Activated CD4-positive, alpha-beta memory T cell treated with anti-CD3 and anti-CD28 coated beads for 36 hours (primary cell): ENCODE measurements at regions not wholly inside any gene's neighbourhood (a gene's known extent, or its start where the extent isn't known, plus 50 kb on each side); places are given as distances from the start of the nearest gene placed in this dataset.

Experiments used
- CTCF ChIA-PET: fragments of 350-600 bp; sonication (Branson Sonifier 250); formaldehyde crosslinking; loops from one replicate; lab custom pipeline; 2021; ENCODE audit warnings: antibody characterized with exemption, inconsistent platforms; lab: Charles Lee
- POLR2A ChIA-PET: fragments of 350-600 bp; sonication (Branson Sonifier 250); formaldehyde crosslinking; loops from one replicate; lab custom pipeline; 2021; ENCODE audit warnings: antibody characterized with exemption; lab: Charles Lee
- DNase-seq: peaks from one replicate; pipeline ENCODE4 v3.0.0-alpha.2; 2020
- H3K27ac Mint-ChIP-seq: one replicate; pipeline ENCODE4 v1.8.0; 2021; ENCODE audit warnings: mixed read lengths
- H3K27me3 Mint-ChIP-seq: one replicate; pipeline ENCODE4 v1.8.0; 2021; ENCODE audit warnings: mixed read lengths
- H3K36me3 Mint-ChIP-seq: one replicate; pipeline ENCODE4 v1.8.0; 2021; ENCODE audit warnings: mixed read lengths
- H3K4me1 Mint-ChIP-seq: one replicate; pipeline ENCODE4 v1.8.0; 2021; ENCODE audit warnings: low read depth, mixed read lengths
- H3K4me3 Mint-ChIP-seq: one replicate; pipeline ENCODE4 v1.8.0; 2021; ENCODE audit warnings: mild to moderate bottlenecking, mixed read lengths
- H3K9me3 Mint-ChIP-seq: one replicate; pipeline ENCODE4 v1.8.0; 2021; ENCODE audit warnings: mixed read lengths
- intact Hi-C: fragments of 100-400 bp; cut with micrococcal nuclease; formaldehyde crosslinking; loops from one replicate; pipeline ENCODE4 v1.15.1; 2023

- ChIA-PET CTCF (interaction anchor here (0.6 to 2.2 kb wide), 2 partner anchors 113 to 398 kb away, joined by 4 to 14 read pairs; no protein-coding TSS in a partner anchor), POLR2A (no interaction called here)
- Mint-ChIP-seq H3K27ac (no peak overlapping the region), H3K4me1 (no peaks in the 10 kb centered on the region), H3K4me3 (no peak overlapping the region), H3K9me3 (no peaks in the 10 kb centered on the region), H3K36me3 (no peaks in the 10 kb centered on the region), H3K27me3 (peaks cover 10% of the 10 kb centered on the region)
- no peak for DNase-seq
- intact Hi-C loops, result no loop called here
Observed at GRCh38 chr9:91028166-91028827, 226.7 kb downstream of the SYK start.

GRCh38 chr9:91029650-91030361, 228.2 kb downstream of the SYK start:
- DNase-seq, result no peak
- Mint-ChIP-seq H3K4me1 (peaks cover 6% of the 10 kb centered on the region), H3K4me3 (no peak overlapping the region), H3K27me3 (peaks cover 11% of the 10 kb centered on the region), H3K36me3 (no peaks in the 10 kb centered on the region), H3K9me3 (no peaks in the 10 kb centered on the region), H3K27ac (no peak overlapping the region)
- ChIA-PET CTCF (interaction anchor here (0.6 to 2.2 kb wide), 8 partner anchors 12 to 697 kb away, joined by 3 to 14 read pairs (median 3); no protein-coding TSS in a partner anchor), POLR2A (no interaction called here)
- intact Hi-C loops, result no loop called here

DNA sequence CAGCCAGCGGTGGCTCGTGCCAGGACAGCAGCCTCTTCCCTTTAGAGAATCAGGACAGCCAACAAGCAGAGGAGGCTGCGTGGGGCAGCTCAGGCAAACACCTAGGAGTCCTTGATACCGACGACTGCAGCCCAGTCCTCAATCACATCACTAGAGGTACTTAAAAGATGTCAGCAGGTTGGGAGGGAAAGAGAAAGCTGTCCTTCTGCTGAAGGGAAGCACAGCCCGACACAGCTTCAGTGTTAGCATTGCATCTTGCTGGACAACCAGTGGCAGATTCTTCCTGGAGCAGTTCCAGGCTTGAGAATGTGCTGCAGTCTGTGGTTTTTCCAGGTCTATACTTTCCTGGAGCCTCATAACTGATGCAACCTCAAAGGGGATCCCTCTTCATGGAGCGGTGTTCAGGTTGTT, 230.5 kb downstream of the SYK start:
- H3K36me3 Mint-ChIP-seq, result no peaks in the 10 kb centered on the region
- H3K27me3 Mint-ChIP-seq, result peaks cover 16% of the 10 kb centered on the region
- H3K27ac Mint-ChIP-seq, result no peak overlapping the region
- intact Hi-C loops, result no loop called here
- H3K9me3 Mint-ChIP-seq, result no peaks in the 10 kb centered on the region
- H3K4me1 Mint-ChIP-seq, result peaks cover 25% of the 10 kb centered on the region
- POLR2A ChIA-PET, result no interaction called here
- H3K4me3 Mint-ChIP-seq, result no peak overlapping the region
- CTCF ChIA-PET, result interaction anchor here (0.7 to 2.3 kb wide), 4 partner anchors 116 to 431 kb away, joined by 3 to 15 read pairs (median 4); no protein-coding TSS in a partner anchor
- no peak for DNase-seq

DNA sequence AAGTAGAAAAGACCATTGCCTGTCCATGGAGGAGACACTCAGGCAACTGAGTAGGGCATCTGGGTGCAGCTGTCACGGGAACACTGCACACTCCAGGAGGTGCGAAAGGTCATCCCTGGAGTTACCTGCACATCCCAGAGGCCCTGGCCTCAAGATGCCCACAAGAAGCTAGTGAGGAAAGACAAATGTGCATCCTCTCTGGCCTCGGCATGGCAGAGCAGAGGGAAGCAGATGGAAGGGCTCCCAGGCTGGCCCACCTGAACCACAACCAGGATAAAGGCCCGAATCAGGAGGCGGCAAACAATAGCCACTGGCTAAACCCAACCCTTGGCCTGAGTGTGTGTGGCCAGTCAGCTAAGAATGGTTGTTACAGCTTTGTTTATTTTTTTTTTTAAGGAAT, 231.7 kb downstream of the SYK start:
- CTCF ChIA-PET, result interaction anchor here (0.5 to 3.1 kb wide), 36 partner anchors 9 to 917 kb away, joined by 3 to 41 read pairs (median 4); partner anchors contain the start of gene ROR2
- Mint-ChIP-seq H3K36me3 (no peaks in the 10 kb centered on the region), H3K4me1 (peaks cover 36% of the 10 kb centered on the region), H3K27me3 (peaks cover 18% of the 10 kb centered on the region), H3K9me3 (no peaks in the 10 kb centered on the region), H3K4me3 (no peak overlapping the region), H3K27ac (no peak overlapping the region)
- intact Hi-C loops, result no loop called here
- POLR2A ChIA-PET, result interaction anchor here (1.0 to 2.2 kb wide), 3 partner anchors 67 to 393 kb away, joined by 3 to 6 read pairs (median 4); no protein-coding TSS in a partner anchor
- DNase-seq, result no peak

DNA sequence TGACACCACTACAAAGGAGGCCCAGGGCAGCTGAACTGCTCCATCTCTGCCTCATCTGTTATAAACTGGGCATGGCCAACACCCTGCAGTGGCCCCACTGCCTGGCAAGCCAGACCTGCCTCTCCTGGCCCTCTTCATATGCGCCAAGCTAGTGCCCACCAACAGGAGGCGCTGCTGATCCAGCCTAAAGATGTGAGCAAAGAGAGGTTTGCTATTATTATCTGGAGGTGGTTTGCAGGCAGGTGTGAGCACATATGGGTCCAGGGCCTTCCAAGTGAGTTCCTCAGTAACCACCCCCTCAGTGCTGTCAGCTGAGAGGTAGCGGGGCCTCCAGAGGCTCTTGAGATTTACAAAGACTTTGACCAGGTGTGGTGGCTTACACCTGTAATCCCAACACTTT, 232.2 kb downstream of the SYK start:
- H3K36me3 Mint-ChIP-seq, result no peaks in the 10 kb centered on the region
- peaks cover 40% of the 10 kb centered on the region for H3K4me1 Mint-ChIP-seq
- intact Hi-C loops, result loop anchor here (1.0 to 2.0 kb wide), 2 partner anchors 118 to 647 kb away; no protein-coding TSS in a partner anchor
- CTCF ChIA-PET, result interaction anchor here (0.5 to 3.1 kb wide), 42 partner anchors 9 to 916 kb away, joined by 3 to 41 read pairs (median 4); partner anchors contain the start of gene ROR2
- no peak overlapping the region for H3K4me3 Mint-ChIP-seq
- no peak overlapping the region for H3K27ac Mint-ChIP-seq
- no peaks in the 10 kb centered on the region for H3K9me3 Mint-ChIP-seq
- DNase-seq, result peak; percentile 89
- H3K27me3 Mint-ChIP-seq, result peaks cover 21% of the 10 kb centered on the region
- POLR2A ChIA-PET, result interaction anchor here (1.0 to 2.2 kb wide), 3 partner anchors 67 to 392 kb away, joined by 3 to 6 read pairs (median 4); no protein-coding TSS in a partner anchor

GRCh38 chr9:91034521-91034920, 232.9 kb downstream of the SYK start:
- ChIA-PET CTCF (interaction anchor here (0.7 to 3.1 kb wide), 26 partner anchors 11 to 700 kb away, joined by 3 to 41 read pairs (median 4); no protein-coding TSS in a partner anchor), POLR2A (interaction anchor here (1.4 to 2.2 kb wide), 2 partner anchors 66 to 173 kb away, joined by 3 to 6 read pairs; no protein-coding TSS in a partner anchor)
- DNase-seq, result no peak
- intact Hi-C loops, result loop anchor here (1.0 to 2.0 kb wide), 2 partner anchors 119 to 646 kb away; no protein-coding TSS in a partner anchor
- H3K4me1 Mint-ChIP-seq, result peaks cover 40% of the 10 kb centered on the region
- no peak overlapping the region for H3K4me3 Mint-ChIP-seq
- no peaks in the 10 kb centered on the region for H3K36me3 Mint-ChIP-seq
- H3K27ac Mint-ChIP-seq, result no peak overlapping the region
- no peaks in the 10 kb centered on the region for H3K9me3 Mint-ChIP-seq
- peaks cover 19% of the 10 kb centered on the region for H3K27me3 Mint-ChIP-seq

GRCh38 chr9:91034976-91035824, 233.6 kb downstream of the SYK start:
- Mint-ChIP-seq H3K4me3 (no peak overlapping the region), H3K9me3 (no peaks in the 10 kb centered on the region), H3K27me3 (peaks cover 22% of the 10 kb centered on the region), H3K27ac (no peak overlapping the region), H3K36me3 (no peaks in the 10 kb centered on the region), H3K4me1 (peaks cover 40% of the 10 kb centered on the region)
- POLR2A ChIA-PET, result interaction anchor here (2.2 kb wide), 1 partner anchor 173 kb away, joined by 6 read pairs; no protein-coding TSS in a partner anchor
- intact Hi-C loops, result loop anchor here (1.0 to 5.0 kb wide), 4 partner anchors 37 to 692 kb away; no protein-coding TSS in a partner anchor
- DNase-seq, result no peak
- CTCF ChIA-PET, result interaction anchor here (0.7 to 3.1 kb wide), 14 partner anchors 10 to 465 kb away, joined by 3 to 41 read pairs (median 4); no protein-coding TSS in a partner anchor

- intact Hi-C loops, result loop anchor here (2.0 to 5.0 kb wide), 4 partner anchors 36 to 691 kb away; no protein-coding TSS in a partner anchor
- ChIA-PET CTCF (interaction anchor here (0.8 to 3.1 kb wide), 5 partner anchors 79 to 398 kb away, joined by 3 to 41 read pairs (median 16); no protein-coding TSS in a partner anchor), POLR2A (no interaction called here)
- Mint-ChIP-seq H3K36me3 (no peaks in the 10 kb centered on the region), H3K27me3 (peaks cover 27% of the 10 kb centered on the region), H3K4me3 (no peak overlapping the region), H3K4me1 (peaks cover 45% of the 10 kb centered on the region), H3K27ac (no peak overlapping the region), H3K9me3 (no peaks in the 10 kb centered on the region)
- no peak for DNase-seq
Observed at GRCh38 chr9:91035825-91036208, 234.2 kb downstream of the SYK start.

DNA sequence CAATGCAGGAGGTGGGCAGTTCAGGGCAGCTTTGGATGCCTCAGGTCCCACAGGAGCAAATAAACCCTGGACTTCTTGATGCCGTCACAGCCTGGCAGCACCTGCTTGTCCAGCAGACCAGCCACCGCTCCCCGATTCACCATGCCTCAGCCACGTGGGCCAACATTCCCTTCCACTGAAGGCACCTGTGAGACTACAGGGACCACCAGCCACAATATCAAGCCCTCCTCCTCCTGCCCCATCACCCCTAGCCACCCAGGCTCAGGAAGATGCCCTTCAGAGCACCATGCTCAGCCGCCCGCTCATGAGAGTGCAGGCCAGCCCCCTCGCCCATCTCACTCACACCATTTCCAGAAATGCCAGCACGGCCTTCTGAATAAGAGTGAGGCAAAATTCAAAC, 234.7 kb downstream of the SYK start:
- no peaks in the 10 kb centered on the region for H3K36me3 Mint-ChIP-seq
- no peak overlapping the region for H3K27ac Mint-ChIP-seq
- DNase-seq, result no peak
- H3K27me3 Mint-ChIP-seq, result peaks cover 22% of the 10 kb centered on the region
- CTCF ChIA-PET, result interaction anchor here (0.8 to 2.2 kb wide), 8 partner anchors 58 to 397 kb away, joined by 3 to 29 read pairs (median 4); partner anchors contain the start of gene NFIL3
- POLR2A ChIA-PET, result interaction anchor here (1.4 kb wide), 1 partner anchor 110 kb away, joined by 4 read pairs; no protein-coding TSS in a partner anchor
- peaks cover 48% of the 10 kb centered on the region for H3K4me1 Mint-ChIP-seq
- no peaks in the 10 kb centered on the region for H3K9me3 Mint-ChIP-seq
- intact Hi-C loops, result loop anchor here (2.0 to 5.0 kb wide), 3 partner anchors 36 to 691 kb away; no protein-coding TSS in a partner anchor
- no peak overlapping the region for H3K4me3 Mint-ChIP-seq

DNA sequence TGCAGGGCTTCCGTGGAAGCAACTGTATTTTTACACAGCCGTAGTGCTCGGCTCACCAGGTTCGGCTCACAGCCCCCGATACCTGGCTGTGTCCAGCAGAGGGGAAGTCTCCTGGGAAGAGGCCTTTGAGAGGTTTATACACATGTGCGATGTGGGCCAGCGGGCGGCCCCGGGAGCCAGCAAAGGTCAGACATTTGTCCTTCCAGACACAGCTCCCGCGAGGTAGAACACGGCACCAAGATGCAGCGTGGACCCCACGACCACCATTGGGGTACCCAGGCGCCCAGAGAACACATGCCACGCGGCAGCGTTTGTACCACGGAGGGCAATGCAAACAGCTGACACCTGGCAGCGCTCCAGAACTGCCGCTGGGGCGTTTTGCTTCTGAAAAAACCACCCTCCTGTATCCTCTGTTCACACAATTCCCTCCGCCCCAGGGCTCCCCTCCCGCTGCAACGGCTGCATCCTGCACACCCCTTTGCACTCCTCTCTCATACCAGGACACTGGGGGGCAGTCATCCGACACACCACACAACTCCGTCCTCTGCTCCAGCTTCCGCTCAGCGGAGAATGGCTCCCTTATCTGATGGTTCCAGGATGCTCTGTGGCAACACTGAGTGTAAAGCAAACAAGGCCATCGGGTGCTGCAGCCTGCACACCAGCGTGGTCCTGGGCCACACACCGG, 235.3 kb downstream of the SYK start:
- intact Hi-C loops, result loop anchor here (1.0 to 5.0 kb wide), 6 partner anchors 10 to 690 kb away; no protein-coding TSS in a partner anchor
- H3K4me1 Mint-ChIP-seq, result peaks cover 48% of the 10 kb centered on the region
- peaks cover 22% of the 10 kb centered on the region for H3K27me3 Mint-ChIP-seq
- H3K4me3 Mint-ChIP-seq, result peak overlapping the region; percentile 7
- no peaks in the 10 kb centered on the region for H3K9me3 Mint-ChIP-seq
- H3K36me3 Mint-ChIP-seq, result no peaks in the 10 kb centered on the region
- ChIA-PET POLR2A (interaction anchor here (0.7 to 1.4 kb wide), 6 partner anchors 94 to 324 kb away, joined by 3 to 6 read pairs (median 4); no protein-coding TSS in a partner anchor), CTCF (interaction anchor here (0.7 to 2.2 kb wide), 15 partner anchors 57 to 396 kb away, joined by 3 to 29 read pairs (median 4); partner anchors contain the start of gene NFIL3)
- DNase-seq, result peak; percentile 86
- H3K27ac Mint-ChIP-seq, result peak overlapping the region; percentile 42
